ENCODE measurements at regions not wholly inside any gene's neighbourhood (a gene's known extent, or its start where the extent isn't known, plus 50 kb on each side); places are given as distances from the start of the nearest gene placed in this dataset.

- H3K27me3 ChIP-seq: no peaks in the 10 kb centered on the region
- H3K36me3 ChIP-seq (ENCODE audit: low read depth, missing control alignments): no peaks in the 10 kb centered on the region
- no peaks in the 10 kb centered on the region for H3K9me3 ChIP-seq
- TF ChIP-seq CTCF (IDR thresholded peaks at IDR 0.05): no peak
- TF ChIP-seq POLR2A (IDR thresholded peaks at IDR 0.05): no peak
- no peak for DNase-seq
- WGBS, 2 donors: 87 to 96% methylated on average over 1 of the region's 1 CpG
- intact Hi-C loops (cut with DNase I; ENCODE audit: low total_unique reads): no loop called here
- no peak overlapping the region for H3K27ac ChIP-seq
- H3K4me3 ChIP-seq: no peak overlapping the region
- H3K4me1 ChIP-seq: no peaks in the 10 kb centered on the region
Measured at GRCh38 chr11:121814962-121815361, 301.1 kb downstream of the BLID start.

GRCh38 chr11:121814296-121814695 is 301.7 kb downstream of the BLID start:
- Histone ChIP-seq H3K27me3 (no peaks in the 10 kb centered on the region), H3K9me3 (no peaks in the 10 kb centered on the region), H3K4me1 (no peaks in the 10 kb centered on the region), H3K4me3 (no peak overlapping the region), H3K36me3 (ENCODE audit: low read depth, missing control alignments) (no peaks in the 10 kb centered on the region), H3K27ac (no peak overlapping the region)
- TF ChIP-seq POLR2A (IDR thresholded peaks at IDR 0.05): no peak
- TF ChIP-seq CTCF (IDR thresholded peaks at IDR 0.05): no peak
- intact Hi-C loops (cut with DNase I; ENCODE audit: low total_unique reads): no loop called here
- DNase-seq: no peak

GRCh38 chr11:121810291-121810690 is 305.7 kb downstream of the BLID start:
- intact Hi-C loops (cut with DNase I; ENCODE audit: low total_unique reads): no loop called here
- Histone ChIP-seq H3K27me3 (no peaks in the 10 kb centered on the region), H3K9me3 (no peaks in the 10 kb centered on the region), H3K4me3 (no peak overlapping the region), H3K36me3 (ENCODE audit: low read depth, missing control alignments) (no peaks in the 10 kb centered on the region), H3K27ac (no peak overlapping the region), H3K4me1 (no peaks in the 10 kb centered on the region)
- TF ChIP-seq POLR2A (IDR thresholded peaks at IDR 0.05) (no peak), CTCF (IDR thresholded peaks at IDR 0.05) (no peak)
- 61 to 65% methylated on average over 4 of the region's 4 CpGs for WGBS, 2 donors
- DNase-seq: no peak

- H3K9me3 ChIP-seq: no peaks in the 10 kb centered on the region
- no peak overlapping the region for H3K4me3 ChIP-seq
- no peak for DNase-seq
- no peak for TF ChIP-seq CTCF (IDR thresholded peaks at IDR 0.05)
- TF ChIP-seq POLR2A (IDR thresholded peaks at IDR 0.05): no peak
- H3K36me3 ChIP-seq (ENCODE audit: low read depth, missing control alignments): no peaks in the 10 kb centered on the region
- no peaks in the 10 kb centered on the region for H3K27me3 ChIP-seq
- H3K27ac ChIP-seq: no peak overlapping the region
- 77 to 79% methylated on average over 2 of the region's 2 CpGs for WGBS, 2 donors
- intact Hi-C loops (cut with DNase I; ENCODE audit: low total_unique reads): no loop called here
- no peaks in the 10 kb centered on the region for H3K4me1 ChIP-seq
Measured at GRCh38 chr11:121808096-121808495, 307.9 kb downstream of the BLID start.

- TF ChIP-seq CTCF (IDR thresholded peaks at IDR 0.05) (no peak), POLR2A (IDR thresholded peaks at IDR 0.05) (no peak)
- WGBS, 2 donors: 90 to 99% methylated on average over 2 of the region's 2 CpGs
- intact Hi-C loops (cut with DNase I; ENCODE audit: low total_unique reads): no loop called here
Measured at GRCh38 chr11:121807051-121807450, 309.0 kb downstream of the BLID start.

More at GRCh38 chr11:121807051-121807450, 309.0 kb downstream of the BLID start:
- Histone ChIP-seq H3K27ac (no peak overlapping the region), H3K27me3 (no peaks in the 10 kb centered on the region), H3K4me1 (peaks cover 8% of the 10 kb centered on the region), H3K36me3 (ENCODE audit: low read depth, missing control alignments) (no peaks in the 10 kb centered on the region), H3K4me3 (no peak overlapping the region), H3K9me3 (no peaks in the 10 kb centered on the region)
- DNase-seq: no peak

All from testis (tissue), 2 donors.